Thyroid gland (tissue), 4 donors: ENCODE measurements at regions not wholly inside any gene's neighbourhood (a gene's known extent, or its start where the extent isn't known, plus 50 kb on each side); places are given as distances from the start of the nearest gene placed in this dataset.

Source experiments
- CTCF ChIP-seq, 6 experiments: fragments of 200-600 bp in 3 of 6; fragments of 450-650 bp in 3 of 6; sonication (generic) in 3 of 6; IDR thresholded peaks; one replicate each; pipeline ENCODE4 v1.5.1; 2016 to 2019; ENCODE audit warnings: antibody characterized with exemption in 6 of 6, mild to moderate bottlenecking in 2 of 6, inconsistent platforms in 1 of 6, moderate library complexity in 1 of 6
- POLR2A ChIP-seq, 2 donors: fragments of 450-650 bp; IDR thresholded peaks; one replicate each; pipeline ENCODE4 v1.6.1; 2017; ENCODE audit warnings: antibody characterized with exemption in 2 of 2, mild to moderate bottlenecking in 2 of 2, moderate library complexity in 1 of 2

DNA sequence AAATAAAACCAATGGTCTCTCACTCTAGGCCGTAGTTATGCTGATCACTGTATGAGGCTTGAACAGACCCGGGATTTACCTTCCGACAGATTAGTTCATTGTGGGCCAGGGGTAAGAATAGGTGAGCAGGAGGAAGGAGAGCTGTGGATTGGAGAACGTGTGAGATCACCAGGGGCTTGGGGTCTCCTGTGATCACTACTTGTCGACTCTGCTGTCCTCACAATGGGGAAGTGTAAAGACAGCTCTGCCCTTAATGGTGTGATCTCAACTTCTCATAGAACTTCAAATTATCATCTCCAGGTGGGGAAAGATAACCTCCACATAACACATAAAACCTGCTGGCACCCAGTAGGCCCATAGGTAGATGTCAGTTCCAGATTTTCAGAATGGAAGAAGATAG, 56.2 kb upstream of the RPS6KA3 start:
- TF ChIP-seq CTCF (IDR thresholded peaks at IDR 0.05) (no peak), POLR2A (IDR thresholded peaks at IDR 0.05) (no peak)
